Endothelial cell of umbilical vein (primary cell): ENCODE measurements at regions not wholly inside any gene's neighbourhood (a gene's known extent, or its start where the extent isn't known, plus 50 kb on each side); places are given as distances from the start of the nearest gene placed in this dataset.

Source experiments
- BruUV-seq: library from RNA; stranded (reverse); fragments of 400-500 nt; replicated peaks from 2 replicates; lab custom pipeline; 2021; lab: Mats Ljungman, UMichigan
- CTCF ChIA-PET: fragments of 300-600, 350-600 bp; sonication (Branson Sonifier 250); formaldehyde crosslinking; loops from one replicate; lab custom pipeline; 2021; ENCODE audit warnings: antibody characterized with exemption, inconsistent platforms; lab: Charles Lee
- POLR2A ChIA-PET: fragments of 300-600, 350-600 bp; sonication (Branson Sonifier 250); formaldehyde crosslinking; loops from one replicate; lab custom pipeline; 2021; ENCODE audit warnings: antibody characterized with exemption, inconsistent platforms; lab: Charles Lee
- DNase-seq: peaks from one replicate; pipeline ENCODE4 v3.0.0-alpha.2; 2011; ENCODE audit warnings: low read depth, low spot score
- FAIRE-seq: peaks from 2 replicates; lab custom pipeline; 2011; peaks lifted over from hg19 to GRCh38; lab: Jason Lieb, UNC
- H2AFZ ChIP-seq: 2 replicates; pipeline ENCODE4 v1.6.0; 2012; ENCODE audit warnings: low read depth, low read length, control low read depth, inconsistent platforms
- H3K27ac ChIP-seq: 2 replicates; pipeline ENCODE4 v1.5.1; 2011; ENCODE audit warnings: low read depth, mild to moderate bottlenecking, control low read depth, low read length, moderate library complexity; ENCODE audit not compliant: insufficient read depth
- H3K27me3 ChIP-seq, 2 experiments: 2 replicates each; pipeline versions ENCODE4 v1.6.0 to v1.6.1; 2011; ENCODE audit warnings: low read length in 2 of 2, mixed read lengths in 1 of 2; ENCODE audit not compliant: control insufficient read depth in 2 of 2, insufficient read depth in 2 of 2
- H3K36me3 ChIP-seq, 2 experiments: 2 replicates in 1 of 2; 3 replicates in 1 of 2; pipeline ENCODE4 v1.5.1; 2011; ENCODE audit warnings: low read length in 2 of 2, mild to moderate bottlenecking in 1 of 2, moderate library complexity in 1 of 2; ENCODE audit not compliant: control insufficient read depth in 2 of 2, insufficient read depth in 2 of 2; ENCODE audit errors: extremely low read depth in 1 of 2
- H3K4me1 ChIP-seq: 3 replicates; pipeline ENCODE4 v1.5.1; 2011; ENCODE audit warnings: mild to moderate bottlenecking, low read length; ENCODE audit not compliant: control insufficient read depth, insufficient read depth; ENCODE audit errors: extremely low read depth
- H3K4me2 ChIP-seq: 2 replicates; pipeline ENCODE4 v1.6.1; 2011; ENCODE audit warnings: low read length, control low read depth, mixed read lengths; ENCODE audit not compliant: insufficient read depth
- H3K4me3 ChIP-seq, 3 experiments: fragments of 200-600 bp in 1 of 3; sonication (generic), shearing (Covaris generic) in 1 of 3; replicated peaks in 1 of 3; 2 replicates each; pipeline ENCODE4 v1.5.1; 2011 to 2016; ENCODE audit warnings: control low read depth in 3 of 3, low read length in 3 of 3, mild to moderate bottlenecking in 2 of 3, inconsistent platforms in 1 of 3, low read depth in 1 of 3, moderate library complexity in 1 of 3; ENCODE audit not compliant: insufficient read depth in 1 of 3
- H3K79me2 ChIP-seq: 2 replicates; pipeline ENCODE4 v1.6.0; 2012; ENCODE audit warnings: low read length, inconsistent platforms; ENCODE audit not compliant: control insufficient read depth, insufficient read depth
- H3K9ac ChIP-seq: replicated peaks from 2 replicates; pipeline ENCODE3; 2011; ENCODE audit warnings: low read length, control low read depth; ENCODE audit not compliant: insufficient read depth; ENCODE audit errors: extremely low read depth
- H3K9me1 ChIP-seq: replicated peaks from 3 replicates; pipeline ENCODE4 v1.6.0; 2011; ENCODE audit warnings: mild to moderate bottlenecking, low read length; ENCODE audit not compliant: control insufficient read depth, insufficient read depth; ENCODE audit errors: extremely low read depth
- H3K9me3 ChIP-seq: replicated peaks from 2 replicates; pipeline ENCODE4 v1.5.1; 2012; ENCODE audit warnings: low read length, inconsistent platforms; ENCODE audit not compliant: control insufficient read depth, insufficient read depth
- H4K20me1 ChIP-seq: replicated peaks from 2 replicates; pipeline ENCODE3; 2011; ENCODE audit warnings: mild to moderate bottlenecking, low read length; ENCODE audit not compliant: control insufficient read depth, insufficient read depth; ENCODE audit errors: extremely low read depth
- EZH2 ChIP-seq: IDR thresholded peaks from 2 replicates; pipeline ENCODE4 v1.6.1; 2012; ENCODE audit warnings: borderline replicate concordance, low read depth, mild to moderate bottlenecking, moderate library complexity, low read length, inconsistent platforms; ENCODE audit not compliant: severe bottlenecking
- FOS ChIP-seq: IDR thresholded peaks from 2 replicates; pipeline ENCODE4 v1.6.1; 2011; ENCODE audit warnings: mild to moderate bottlenecking, low read length, moderate library complexity, borderline replicate concordance; ENCODE audit not compliant: insufficient read depth
- GATA2 ChIP-seq: IDR thresholded peaks from 2 replicates; pipeline ENCODE4 v1.7.0; 2011; ENCODE audit warnings: low read depth, mild to moderate bottlenecking, moderate library complexity, mixed read lengths, low read length; ENCODE audit not compliant: insufficient read length, insufficient read depth
- JUN ChIP-seq: IDR thresholded peaks from 2 replicates; pipeline ENCODE4 v1.6.1; 2011; ENCODE audit warnings: borderline replicate concordance, low read depth; ENCODE audit not compliant: insufficient read length, insufficient read depth
- MAX ChIP-seq: IDR thresholded peaks from 2 replicates; pipeline ENCODE4 v1.6.1; 2011; ENCODE audit not compliant: insufficient read depth, insufficient read length
- MYC ChIP-seq: IDR thresholded peaks from one replicate; pipeline ENCODE4 v1.6.1; 2011; ENCODE audit warnings: mild to moderate bottlenecking, low read depth, low read length
- POLR2A ChIP-seq: IDR thresholded peaks from 2 replicates; pipeline ENCODE4 v1.6.1; 2012; ENCODE audit warnings: low read depth, mild to moderate bottlenecking, control low read depth, low read length
- POLR2AphosphoS5 ChIP-seq: IDR thresholded peaks from 2 replicates; pipeline ENCODE4 v1.6.1; 2012; ENCODE audit warnings: low read depth, mild to moderate bottlenecking, control low read depth, low read length, moderate library complexity; ENCODE audit not compliant: insufficient read depth
- dilution Hi-C: fragments of 300-500 bp; cut with MboI; formaldehyde crosslinking; loops from one replicate; pipeline ENCODE4 v1.15.0; 2019; ENCODE audit warnings: low sequenced_read_pairs; ENCODE audit not compliant: extremely low pct_ligation_motif_present
- intact Hi-C: fragments of 100-400 bp; cut with micrococcal nuclease; formaldehyde crosslinking; loops from one replicate; pipeline ENCODE4 v1.10.0; 2022
- TF ChIP-seq, protein P1 (sequence below), 2 donors: IDR thresholded peaks; 1 replicate in 1 of 2; 2 replicates in 1 of 2; pipeline ENCODE4 v1.5.1; 2011; ENCODE audit warnings: low read length in 2 of 2, mild to moderate bottlenecking in 2 of 2, moderate library complexity in 2 of 2, control low read depth in 1 of 2, inconsistent platforms in 1 of 2, low read depth in 1 of 2; ENCODE audit not compliant: insufficient read depth in 1 of 2; ENCODE audit errors: extremely low read depth in 1 of 2

- no peaks in the 10 kb centered on the region for H3K79me2 ChIP-seq
- BruUV-seq = no TSS peak
- no peak overlapping the region for H3K27ac ChIP-seq
- H3K4me2 ChIP-seq = no peak overlapping the region
- ChIA-PET POLR2A (no interaction called here), CTCF (interaction anchor here (0.9 to 1.5 kb wide), 4 partner anchors 73 to 999 kb away, joined by 3 to 11 read pairs (median 3); no protein-coding TSS in a partner anchor)
- intact Hi-C loops (loop anchor here (10.0 kb wide), 1 partner anchor 179 kb away; no protein-coding TSS in a partner anchor), dilution Hi-C loops (no loop called here)
- no peaks in the 10 kb centered on the region for H4K20me1 ChIP-seq
- DNase-seq (no peak), FAIRE-seq (no peak)
- H3K4me1 ChIP-seq = no peaks in the 10 kb centered on the region
- no peak overlapping the region for H3K4me3 ChIP-seq
- peaks cover 4 to 19% of the 10 kb centered on the region in 2 experiments for H3K27me3 ChIP-seq
- TF ChIP-seq EZH2 (no peak), MYC (no peak), POLR2A (no peak), GATA2 (no peak), FOS (no peak), MAX (no peak), JUN (no peak), POLR2AphosphoS5 (no peak)
- TF ChIP-seq, protein P1, sequence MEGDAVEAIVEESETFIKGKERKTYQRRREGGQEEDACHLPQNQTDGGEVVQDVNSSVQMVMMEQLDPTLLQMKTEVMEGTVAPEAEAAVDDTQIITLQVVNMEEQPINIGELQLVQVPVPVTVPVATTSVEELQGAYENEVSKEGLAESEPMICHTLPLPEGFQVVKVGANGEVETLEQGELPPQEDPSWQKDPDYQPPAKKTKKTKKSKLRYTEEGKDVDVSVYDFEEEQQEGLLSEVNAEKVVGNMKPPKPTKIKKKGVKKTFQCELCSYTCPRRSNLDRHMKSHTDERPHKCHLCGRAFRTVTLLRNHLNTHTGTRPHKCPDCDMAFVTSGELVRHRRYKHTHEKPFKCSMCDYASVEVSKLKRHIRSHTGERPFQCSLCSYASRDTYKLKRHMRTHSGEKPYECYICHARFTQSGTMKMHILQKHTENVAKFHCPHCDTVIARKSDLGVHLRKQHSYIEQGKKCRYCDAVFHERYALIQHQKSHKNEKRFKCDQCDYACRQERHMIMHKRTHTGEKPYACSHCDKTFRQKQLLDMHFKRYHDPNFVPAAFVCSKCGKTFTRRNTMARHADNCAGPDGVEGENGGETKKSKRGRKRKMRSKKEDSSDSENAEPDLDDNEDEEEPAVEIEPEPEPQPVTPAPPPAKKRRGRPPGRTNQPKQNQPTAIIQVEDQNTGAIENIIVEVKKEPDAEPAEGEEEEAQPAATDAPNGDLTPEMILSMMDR (IDR thresholded peaks at IDR 0.05; ENCODE audit: extremely low read depth in 1 of 2, insufficient read depth in 1 of 2, low read depth in 1 of 2, low read length in 2 of 2) = no peak
- H3K9ac ChIP-seq = no peak overlapping the region
- no peaks in the 10 kb centered on the region for H3K9me1 ChIP-seq
- H2AFZ ChIP-seq = no peak overlapping the region
- H3K9me3 ChIP-seq = no peaks in the 10 kb centered on the region
- no peaks in the 10 kb centered on the region for H3K36me3 ChIP-seq
Observed at GRCh38 chr4:147094238-147094637, 148.6 kb upstream of the TTC29 start.
